GM12865 (cell line): ENCODE measurements at regions not wholly inside any gene's neighbourhood (a gene's known extent, or its start where the extent isn't known, plus 50 kb on each side); places are given as distances from the start of the nearest gene placed in this dataset.
A peak's percentile ranks its signal among the peaks of the same experiment; 100 is the strongest.
"Not testable (repeated sequence)": the region's sequence is repeated elsewhere in the genome, so short reads cannot be mapped to it uniquely, and the experiment has no call there.

Experiments used
- DNase-seq: peaks from one replicate; pipeline ENCODE4 v3.0.0; 2010; ENCODE audit warnings: low read depth
- H3K4me3 ChIP-seq: 2 replicates; pipeline ENCODE4 v1.5.1; 2011; ENCODE audit warnings: mild to moderate bottlenecking, low read depth, low read length, control low read depth
- CTCF ChIP-seq: IDR thresholded peaks from 2 replicates; pipeline ENCODE4 v1.5.1; 2011; ENCODE audit warnings: low read length, control low read depth, low read depth, inconsistent platforms; ENCODE audit not compliant: insufficient read depth; ENCODE audit errors: missing control alignments

GRCh38 chr11:109061394-109061793 lies 360.6 kb upstream of the C11orf87 start:
- TF ChIP-seq CTCF = no peak
- no peak for DNase-seq

GRCh38 chr11:109062445-109062844 lies 359.5 kb upstream of the C11orf87 start:
- no peak overlapping the region for H3K4me3 ChIP-seq
- no peak for DNase-seq
- no peak for TF ChIP-seq CTCF

More at GRCh38 chr11:109061394-109061793, 360.6 kb upstream of the C11orf87 start:
- H3K4me3 ChIP-seq = no peak overlapping the region

GRCh38 chr11:109062871-109063270 lies 359.1 kb upstream of the C11orf87 start:
- TF ChIP-seq CTCF = no peak
- DNase-seq = no peak
- H3K4me3 ChIP-seq = no peak overlapping the region

GRCh38 chr11:109064618-109065311 lies 357.2 kb upstream of the C11orf87 start:
- peak; percentile 9 for DNase-seq
- H3K4me3 ChIP-seq = not testable (repeated sequence)

GRCh38 chr11:109071262-109071661 lies 350.7 kb upstream of the C11orf87 start:
- no peak overlapping the region for H3K4me3 ChIP-seq
- no peak for DNase-seq
- TF ChIP-seq CTCF = no peak

- TF ChIP-seq CTCF = no peak
- no peak for DNase-seq
- no peak overlapping the region for H3K4me3 ChIP-seq
Measured at GRCh38 chr11:109071712-109072524, 350.1 kb upstream of the C11orf87 start.

- H3K4me3 ChIP-seq = no peak overlapping the region
- DNase-seq = no peak
- TF ChIP-seq CTCF = no peak
Measured at GRCh38 chr11:109073032-109073822, 348.8 kb upstream of the C11orf87 start.
